WERI-Rb-1 (cell line): ENCODE measurements at regions not wholly inside any gene's neighbourhood (a gene's known extent, or its start where the extent isn't known, plus 50 kb on each side); places are given as distances from the start of the nearest gene placed in this dataset.

ENCODE experiments used
- DNase-seq: peaks from one replicate; pipeline ENCODE4 v3.0.0-alpha.2; 2020
- H3K27ac ChIP-seq: fragments of 250-450 bp; sonication (Bioruptor Pico); 2 replicates; pipeline ENCODE4 v1.5.1; 2020; ENCODE audit warnings: mild to moderate bottlenecking, moderate library complexity
- H3K27me3 ChIP-seq: fragments of 250-450 bp; sonication (Bioruptor Pico); 2 replicates; pipeline ENCODE4 v1.5.1; 2021; ENCODE audit warnings: mild to moderate bottlenecking, low read depth, moderate library complexity; ENCODE audit not compliant: insufficient read depth, severe bottlenecking
- H3K36me3 ChIP-seq: fragments of 250-450 bp; sonication (Bioruptor Pico); 2 replicates; pipeline ENCODE4 v1.5.1; 2020; ENCODE audit warnings: mild to moderate bottlenecking, moderate library complexity
- H3K4me3 ChIP-seq: 2 replicates; pipeline ENCODE4 v1.5.1; 2011; ENCODE audit warnings: low read depth, mild to moderate bottlenecking, control low read depth, low read length
- H3K9me3 ChIP-seq: fragments of 250-450 bp; sonication (Bioruptor Pico); 2 replicates; pipeline ENCODE4 v1.5.1; 2021; ENCODE audit warnings: mild to moderate bottlenecking, moderate library complexity; ENCODE audit not compliant: severe bottlenecking
- TF ChIP-seq, protein P1 (sequence below): IDR thresholded peaks from 2 replicates; pipeline ENCODE4 v1.5.1; 2011; ENCODE audit warnings: low read depth, mild to moderate bottlenecking, control low read depth, inconsistent platforms, low read length

DNA sequence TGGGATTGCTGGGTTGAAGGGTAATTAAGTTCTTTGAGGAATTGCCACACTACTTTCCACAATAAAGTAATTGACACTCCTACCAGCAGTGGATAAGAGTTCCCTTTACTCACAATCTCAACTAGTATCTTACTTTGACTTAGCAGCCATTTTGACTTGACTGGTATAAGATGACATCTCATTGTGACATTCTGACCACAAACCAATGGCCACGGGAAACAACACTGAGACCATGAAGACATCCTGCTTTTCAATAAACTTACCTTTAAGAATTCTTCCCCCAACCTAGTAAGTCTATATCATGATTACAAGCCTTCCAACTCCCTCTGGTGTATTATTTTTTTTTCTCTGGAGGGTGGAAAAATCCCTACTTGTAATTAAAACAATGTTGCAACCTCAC, 66.9 kb upstream of the WDR1 start:
- H3K4me3 ChIP-seq, result no peak overlapping the region
- no peaks in the 10 kb centered on the region for H3K27me3 ChIP-seq
- no peak for DNase-seq
- TF ChIP-seq, protein P1, sequence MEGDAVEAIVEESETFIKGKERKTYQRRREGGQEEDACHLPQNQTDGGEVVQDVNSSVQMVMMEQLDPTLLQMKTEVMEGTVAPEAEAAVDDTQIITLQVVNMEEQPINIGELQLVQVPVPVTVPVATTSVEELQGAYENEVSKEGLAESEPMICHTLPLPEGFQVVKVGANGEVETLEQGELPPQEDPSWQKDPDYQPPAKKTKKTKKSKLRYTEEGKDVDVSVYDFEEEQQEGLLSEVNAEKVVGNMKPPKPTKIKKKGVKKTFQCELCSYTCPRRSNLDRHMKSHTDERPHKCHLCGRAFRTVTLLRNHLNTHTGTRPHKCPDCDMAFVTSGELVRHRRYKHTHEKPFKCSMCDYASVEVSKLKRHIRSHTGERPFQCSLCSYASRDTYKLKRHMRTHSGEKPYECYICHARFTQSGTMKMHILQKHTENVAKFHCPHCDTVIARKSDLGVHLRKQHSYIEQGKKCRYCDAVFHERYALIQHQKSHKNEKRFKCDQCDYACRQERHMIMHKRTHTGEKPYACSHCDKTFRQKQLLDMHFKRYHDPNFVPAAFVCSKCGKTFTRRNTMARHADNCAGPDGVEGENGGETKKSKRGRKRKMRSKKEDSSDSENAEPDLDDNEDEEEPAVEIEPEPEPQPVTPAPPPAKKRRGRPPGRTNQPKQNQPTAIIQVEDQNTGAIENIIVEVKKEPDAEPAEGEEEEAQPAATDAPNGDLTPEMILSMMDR, result no peak
- H3K9me3 ChIP-seq, result no peaks in the 10 kb centered on the region
- no peak overlapping the region for H3K27ac ChIP-seq
- H3K36me3 ChIP-seq, result no peaks in the 10 kb centered on the region

DNA sequence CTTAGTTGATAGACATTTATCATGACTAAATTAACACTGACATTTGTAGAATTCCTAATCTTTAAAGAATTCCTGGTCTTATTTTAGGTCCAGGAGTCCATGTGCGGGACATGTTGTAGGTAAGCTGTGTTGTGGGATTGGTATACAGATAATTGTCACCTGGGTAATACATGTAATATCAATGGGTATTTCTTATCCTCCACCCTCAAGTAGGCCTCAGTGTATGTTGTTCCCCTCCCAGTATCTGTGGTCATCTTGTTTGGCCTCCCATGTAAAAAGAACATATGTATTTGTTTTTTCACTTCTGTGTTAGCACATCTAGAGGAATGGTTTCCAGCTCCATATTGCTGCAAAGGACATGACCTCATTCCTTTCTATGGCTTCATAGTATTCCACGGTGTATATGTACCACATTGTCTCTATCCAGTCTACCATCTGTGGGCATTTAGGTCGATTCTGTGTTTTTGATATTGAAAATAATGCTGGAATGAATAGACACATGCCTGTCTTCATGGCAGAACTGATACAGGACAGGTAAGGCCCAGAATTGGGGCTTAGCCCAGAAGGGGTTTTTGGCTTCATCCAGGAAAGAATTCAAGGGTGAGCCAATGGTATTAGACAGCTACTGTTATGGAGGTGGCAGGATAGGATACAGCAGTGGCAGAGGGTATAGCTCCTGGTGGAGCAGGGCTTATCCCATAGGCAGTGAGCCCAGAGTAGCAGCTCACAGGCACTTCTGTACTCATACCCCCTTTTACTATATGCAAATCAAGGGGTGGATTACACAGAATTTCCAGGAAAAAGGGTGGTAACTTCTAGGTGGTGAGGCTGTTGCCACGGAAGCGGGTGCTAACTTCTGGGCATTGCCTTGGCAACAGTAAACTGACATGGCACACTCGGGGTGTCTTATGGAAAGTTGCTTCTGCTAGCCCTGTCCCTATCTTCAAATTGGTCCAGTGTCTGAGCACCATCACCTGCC, 66.1 kb upstream of the WDR1 start:
- TF ChIP-seq, protein P1, result no peak
- Histone ChIP-seq H3K9me3 (no peaks in the 10 kb centered on the region), H3K27ac (no peak overlapping the region), H3K27me3 (no peaks in the 10 kb centered on the region), H3K4me3 (no peak overlapping the region), H3K36me3 (no peaks in the 10 kb centered on the region)
- DNase-seq, result no peak

DNA sequence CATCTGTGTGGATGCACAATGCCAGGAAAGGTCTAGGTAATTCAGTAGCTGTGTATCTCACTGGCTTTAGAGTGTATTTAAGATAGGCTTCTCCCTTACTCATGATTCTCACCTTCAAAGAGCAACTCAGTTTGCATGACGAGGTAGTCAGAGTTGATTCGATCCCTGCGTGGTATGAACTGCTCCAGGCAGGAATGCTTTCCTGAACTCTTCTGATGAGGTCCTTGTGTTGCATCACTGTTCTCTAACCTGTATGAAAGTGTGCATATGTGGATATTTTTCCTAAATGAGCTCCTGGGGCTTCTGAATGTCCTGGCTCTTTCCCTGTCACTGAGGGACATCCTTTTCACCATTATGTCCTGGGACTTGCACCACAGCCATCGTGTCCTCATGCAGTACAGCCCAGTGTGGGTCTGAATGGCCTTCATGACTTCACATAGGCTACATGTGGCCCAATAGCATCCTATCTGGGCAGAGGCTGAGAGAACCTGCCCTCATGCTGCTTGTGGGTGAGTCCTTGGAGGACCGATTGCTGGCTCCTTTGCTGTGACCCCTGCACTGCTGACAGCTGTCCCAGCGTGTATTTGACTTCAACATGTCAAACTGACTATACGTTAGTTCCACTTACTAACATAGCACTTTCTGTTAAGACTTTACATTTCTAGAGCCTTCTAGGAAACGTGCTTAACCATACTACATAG, 65.3 kb upstream of the WDR1 start:
- H3K27ac ChIP-seq, result no peak overlapping the region
- H3K9me3 ChIP-seq, result no peaks in the 10 kb centered on the region
- no peak overlapping the region for H3K4me3 ChIP-seq

DNA sequence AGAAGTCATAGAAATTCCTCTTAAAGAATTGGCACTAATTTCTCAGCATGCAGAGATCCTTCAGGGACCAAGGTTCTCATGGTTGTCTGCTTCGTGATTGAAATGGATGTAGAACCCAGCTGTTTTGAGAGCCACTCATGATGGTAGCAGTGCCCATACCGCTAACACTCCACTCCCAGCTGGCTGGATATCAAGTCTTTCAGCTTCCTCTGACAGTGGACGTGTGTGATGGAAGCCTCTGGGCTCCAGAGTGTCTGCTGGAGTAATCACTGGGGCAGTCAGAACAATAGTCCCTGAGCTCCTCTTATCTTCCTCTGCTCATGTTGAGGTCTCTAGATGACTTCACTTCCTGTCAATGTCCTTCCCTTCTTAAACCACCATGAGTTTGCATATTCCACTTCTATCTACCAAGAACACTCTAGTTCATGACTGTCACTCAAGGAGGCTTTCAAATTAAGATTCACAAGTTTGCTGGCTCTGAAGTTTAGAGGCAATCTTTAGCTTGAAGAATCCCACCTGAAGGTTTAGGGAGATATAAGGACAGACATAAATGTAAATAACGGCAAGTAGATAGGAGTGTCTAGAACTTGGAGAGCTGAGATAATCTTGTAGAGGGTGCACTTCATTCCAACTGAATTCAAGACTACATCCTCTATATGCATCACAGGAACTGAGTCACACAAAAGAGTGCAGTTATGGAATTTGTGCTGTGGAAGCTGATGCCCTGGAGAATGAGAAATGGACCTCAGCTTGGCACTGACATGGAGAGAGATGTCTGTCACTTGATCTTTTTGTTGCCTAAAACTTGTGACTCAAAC, 64.5 kb upstream of the WDR1 start:
- Histone ChIP-seq H3K36me3 (no peaks in the 10 kb centered on the region), H3K27ac (no peak overlapping the region), H3K4me3 (no peak overlapping the region), H3K27me3 (no peaks in the 10 kb centered on the region), H3K9me3 (no peaks in the 10 kb centered on the region)
- TF ChIP-seq, protein P1, result no peak
- no peak for DNase-seq

More for the DNA sequence above, 65.3 kb upstream of the WDR1 start:
- TF ChIP-seq, protein P1, result no peak
- no peak for DNase-seq
- no peaks in the 10 kb centered on the region for H3K36me3 ChIP-seq
- no peaks in the 10 kb centered on the region for H3K27me3 ChIP-seq

DNA sequence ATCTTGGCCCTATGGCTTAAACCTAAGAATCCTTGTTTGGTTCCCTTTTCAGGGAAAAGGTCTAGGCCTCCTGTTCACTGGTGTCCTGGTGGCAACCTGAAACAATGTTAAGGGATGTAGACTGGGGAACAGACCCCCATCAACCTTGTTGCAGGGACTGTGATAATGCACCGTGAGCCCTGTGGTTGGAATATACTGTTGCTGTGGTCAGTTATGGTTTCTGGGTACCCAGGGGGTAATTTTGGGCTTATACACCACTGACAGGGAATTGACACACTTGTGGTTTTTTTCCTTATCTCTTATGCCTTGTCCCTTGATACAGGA, 64.0 kb upstream of the WDR1 start:
- no peaks in the 10 kb centered on the region for H3K9me3 ChIP-seq
- no peak overlapping the region for H3K4me3 ChIP-seq
- H3K27ac ChIP-seq, result no peak overlapping the region
- H3K27me3 ChIP-seq, result no peaks in the 10 kb centered on the region
- no peaks in the 10 kb centered on the region for H3K36me3 ChIP-seq
- DNase-seq, result no peak
- TF ChIP-seq, protein P1, result no peak
